ENCODE measurements at regions not wholly inside any gene's neighbourhood (a gene's known extent, or its start where the extent isn't known, plus 50 kb on each side); places are given as distances from the start of the nearest gene placed in this dataset.

- TF ChIP-seq, protein P1, sequence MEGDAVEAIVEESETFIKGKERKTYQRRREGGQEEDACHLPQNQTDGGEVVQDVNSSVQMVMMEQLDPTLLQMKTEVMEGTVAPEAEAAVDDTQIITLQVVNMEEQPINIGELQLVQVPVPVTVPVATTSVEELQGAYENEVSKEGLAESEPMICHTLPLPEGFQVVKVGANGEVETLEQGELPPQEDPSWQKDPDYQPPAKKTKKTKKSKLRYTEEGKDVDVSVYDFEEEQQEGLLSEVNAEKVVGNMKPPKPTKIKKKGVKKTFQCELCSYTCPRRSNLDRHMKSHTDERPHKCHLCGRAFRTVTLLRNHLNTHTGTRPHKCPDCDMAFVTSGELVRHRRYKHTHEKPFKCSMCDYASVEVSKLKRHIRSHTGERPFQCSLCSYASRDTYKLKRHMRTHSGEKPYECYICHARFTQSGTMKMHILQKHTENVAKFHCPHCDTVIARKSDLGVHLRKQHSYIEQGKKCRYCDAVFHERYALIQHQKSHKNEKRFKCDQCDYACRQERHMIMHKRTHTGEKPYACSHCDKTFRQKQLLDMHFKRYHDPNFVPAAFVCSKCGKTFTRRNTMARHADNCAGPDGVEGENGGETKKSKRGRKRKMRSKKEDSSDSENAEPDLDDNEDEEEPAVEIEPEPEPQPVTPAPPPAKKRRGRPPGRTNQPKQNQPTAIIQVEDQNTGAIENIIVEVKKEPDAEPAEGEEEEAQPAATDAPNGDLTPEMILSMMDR (IDR thresholded peaks at IDR 0.05) = no peak
These were observed 154.0 kb downstream of the RAB11FIP2 start for GRCh38 chr10:117892681-117893220.

DNA sequence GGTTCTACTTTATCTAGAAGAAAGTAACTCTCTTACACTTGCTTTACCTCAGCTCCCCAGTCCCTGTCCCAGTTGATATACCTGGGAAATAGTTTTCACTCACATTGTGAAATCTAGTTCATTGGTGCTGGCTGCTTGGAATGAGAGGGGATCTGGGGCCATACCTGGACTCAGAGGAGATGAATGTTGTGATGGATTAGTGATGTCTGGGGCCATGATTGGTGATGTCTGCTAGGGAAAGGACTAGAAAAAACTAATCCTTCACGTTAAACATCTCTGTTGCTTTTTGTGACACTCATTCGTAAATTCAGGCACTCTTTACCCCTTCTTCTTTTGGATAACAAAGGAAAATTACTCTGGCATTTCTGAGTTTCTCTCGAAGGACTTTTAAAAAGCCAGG is 152.4 kb downstream of the RAB11FIP2 start:
- no peak overlapping the region for H3K4me3 ChIP-seq
- no peak for DNase-seq (ENCODE audit: low spot score)
- H3K27ac ChIP-seq = no peak overlapping the region
- TF ChIP-seq, protein P1 (IDR thresholded peaks at IDR 0.05) = no peak

More at GRCh38 chr10:117892681-117893220, 154.0 kb downstream of the RAB11FIP2 start:
- DNase-seq (ENCODE audit: low spot score) = no peak
- Histone ChIP-seq H3K4me3 (no peak overlapping the region), H3K27ac (no peak overlapping the region)

- no peak for DNase-seq (ENCODE audit: low spot score)
- no peak overlapping the region for H3K27ac ChIP-seq
These were observed 150.2 kb downstream of the RAB11FIP2 start for GRCh38 chr10:117896517-117896916.

GRCh38 chr10:117899181-117899683 is 147.5 kb downstream of the RAB11FIP2 start:
- TF ChIP-seq, protein P1 (IDR thresholded peaks at IDR 0.05) = no peak
- no peak overlapping the region for H3K27ac ChIP-seq
- H3K4me3 ChIP-seq = no peak overlapping the region
- no peak for DNase-seq (ENCODE audit: low spot score)

More at GRCh38 chr10:117896517-117896916, 150.2 kb downstream of the RAB11FIP2 start:
- H3K4me3 ChIP-seq = no peak overlapping the region
- TF ChIP-seq, protein P1 (IDR thresholded peaks at IDR 0.05) = no peak

DNA sequence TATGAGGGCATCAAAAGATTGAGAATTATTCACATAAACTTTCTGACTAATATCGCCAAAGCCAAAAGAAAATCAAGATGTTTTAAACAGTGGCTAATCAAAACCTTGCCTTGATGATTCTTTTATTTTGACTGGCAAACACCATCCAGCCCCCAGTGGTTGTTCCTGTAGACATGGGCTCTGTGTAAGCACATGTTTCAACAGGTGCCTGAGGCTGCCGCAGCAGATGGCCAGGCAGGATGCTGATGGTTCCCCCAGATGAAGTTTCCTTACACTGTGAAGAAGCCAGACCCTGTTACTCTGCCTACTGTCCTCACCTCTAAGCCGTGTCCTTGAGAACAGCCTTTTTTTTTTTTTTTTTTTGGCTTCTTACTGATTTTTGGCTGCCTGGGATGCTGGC is 146.5 kb downstream of the RAB11FIP2 start:
- no peak overlapping the region for H3K4me3 ChIP-seq
- no peak overlapping the region for H3K27ac ChIP-seq
- DNase-seq (ENCODE audit: low spot score) = no peak
- TF ChIP-seq, protein P1 (IDR thresholded peaks at IDR 0.05) = no peak

- Histone ChIP-seq H3K27ac (no peak overlapping the region), H3K4me3 (no peak overlapping the region)
- no peak for DNase-seq (ENCODE audit: low spot score)
- TF ChIP-seq, protein P1 (IDR thresholded peaks at IDR 0.05) = no peak
These were observed 142.9 kb downstream of the RAB11FIP2 start for GRCh38 chr10:117903854-117904253.

DNA sequence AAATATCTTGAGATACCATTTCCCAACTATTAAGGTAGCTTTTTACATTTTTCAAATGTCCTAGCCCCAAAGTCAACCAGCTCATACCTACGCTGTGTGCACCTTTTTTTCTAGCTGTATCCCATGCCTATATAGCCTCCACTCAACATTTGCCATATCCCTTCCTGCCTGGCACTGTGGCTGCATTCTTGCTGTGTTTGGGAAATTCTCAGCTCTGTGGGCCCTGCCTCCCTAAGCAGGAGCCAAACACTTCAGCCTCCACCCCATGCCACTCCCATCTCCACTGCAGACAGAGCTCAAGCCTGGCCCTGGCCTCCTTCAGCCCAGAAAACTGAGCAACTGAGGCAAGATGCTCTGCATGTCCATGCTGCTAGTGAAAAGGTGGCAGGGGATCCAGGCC is 141.3 kb downstream of the RAB11FIP2 start:
- H3K4me3 ChIP-seq = no peak overlapping the region
- TF ChIP-seq, protein P1 (IDR thresholded peaks at IDR 0.05) = no peak
- no peak overlapping the region for H3K27ac ChIP-seq
- DNase-seq (ENCODE audit: low spot score) = no peak

Measured in coronary artery (tissue), 2 donors.